SK-N-SH (cell line): ENCODE measurements at regions not wholly inside any gene's neighbourhood (a gene's known extent, or its start where the extent isn't known, plus 50 kb on each side); places are given as distances from the start of the nearest gene placed in this dataset.

ENCODE experiments used
- CTCF ChIA-PET: fragments of 300-600, 350-600 bp; formaldehyde crosslinking; extraction: SDS; loops from one replicate; lab custom pipeline; 2021; lab: Yijun Ruan, JAX
- POLR2A ChIA-PET: fragments of 350-600 bp; sonication (Branson Sonifier 250); formaldehyde crosslinking; extraction: SDS; loops from one replicate; lab custom pipeline; 2020; ENCODE audit warnings: antibody characterized with exemption, inconsistent platforms; lab: Yijun Ruan, JAX
- DNase-seq: peaks from one replicate; pipeline ENCODE4 v3.0.0; 2012
- H2AFZ ChIP-seq: fragments of 200-600 bp; sonication (generic); 2 replicates; pipeline ENCODE4 v1.8.1; 2016; ENCODE audit warnings: antibody characterized with exemption, mild to moderate bottlenecking, low read depth
- H3F3A ChIP-seq: fragments of 200-600 bp; sonication (generic); replicated peaks from 2 replicates; pipeline ENCODE3; 2016; ENCODE audit warnings: antibody characterized with exemption, mild to moderate bottlenecking; ENCODE audit not compliant: insufficient read depth
- H3K27ac ChIP-seq, 2 experiments: fragments of 200-500 bp in 1 of 2; fragments of 200-600 bp in 1 of 2; sonication (Bioruptor generic) in 1 of 2; sonication (generic), shearing (Covaris generic) in 1 of 2; 2 replicates each; pipeline versions ENCODE4 v1.5.1 to v1.6.1; 2014 to 2016; ENCODE audit warnings: low read depth in 2 of 2, inconsistent platforms in 1 of 2, low read length in 1 of 2, mild to moderate bottlenecking in 1 of 2, mixed read lengths in 1 of 2
- H3K27me3 ChIP-seq: fragments of 200-600 bp; sonication (generic), shearing (Covaris generic); 2 replicates; pipeline ENCODE4 v1.6.1; 2016; ENCODE audit warnings: mixed run types; ENCODE audit not compliant: insufficient read depth
- H3K36me3 ChIP-seq, 2 experiments: fragments of 200-500 bp in 1 of 2; fragments of 200-600 bp in 1 of 2; sonication (Bioruptor generic) in 1 of 2; sonication (generic) in 1 of 2; replicated peaks in 1 of 2; 2 replicates each; pipeline versions ENCODE3 to v1.5.1; 2014 to 2016; ENCODE audit warnings: low read length in 1 of 2, mild to moderate bottlenecking in 1 of 2; ENCODE audit not compliant: insufficient read depth in 2 of 2, control insufficient read depth in 1 of 2
- H3K4me1 ChIP-seq, 2 experiments: fragments of 200-500 bp in 1 of 2; fragments of 200-600 bp in 1 of 2; sonication (Bioruptor generic) in 1 of 2; sonication (generic), shearing (Covaris generic) in 1 of 2; 2 replicates each; pipeline versions ENCODE4 v1.5.1 to v1.6.1; 2014 to 2016; ENCODE audit warnings: low read depth in 1 of 2, low read length in 1 of 2, mixed run types in 1 of 2; ENCODE audit not compliant: insufficient read depth in 2 of 2, control insufficient read depth in 1 of 2
- H3K4me2 ChIP-seq: fragments of 200-600 bp; sonication (generic), shearing (Covaris generic); 2 replicates; pipeline ENCODE4 v1.6.1; 2017; ENCODE audit warnings: mixed run types
- H3K4me3 ChIP-seq, 2 experiments: fragments of 200-500 bp in 1 of 2; fragments of 200-600 bp in 1 of 2; sonication (Bioruptor generic) in 1 of 2; sonication (generic), shearing (Covaris generic) in 1 of 2; 2 replicates each; pipeline versions ENCODE4 v1.5.1 to v1.8.1; 2014 to 2016; ENCODE audit warnings: low read depth in 2 of 2, inconsistent platforms in 1 of 2, low read length in 1 of 2, mild to moderate bottlenecking in 1 of 2, mixed read lengths in 1 of 2, moderate library complexity in 1 of 2
- H3K79me2 ChIP-seq: fragments of 200-600 bp; sonication (generic); 2 replicates; pipeline ENCODE4 v1.8.1; 2017; ENCODE audit warnings: mild to moderate bottlenecking; ENCODE audit not compliant: insufficient read depth
- H3K9ac ChIP-seq: fragments of 200-600 bp; sonication (generic); 2 replicates; pipeline ENCODE4 v1.6.1; 2017; ENCODE audit warnings: mixed run types
- H3K9me2 ChIP-seq: fragments of 200-600 bp; sonication (generic); 2 replicates; pipeline ENCODE4 v1.6.1; 2017; ENCODE audit warnings: mixed run types
- H3K9me3 ChIP-seq: fragments of 200-600 bp; sonication (generic); 2 replicates; pipeline ENCODE4 v1.6.1; 2017; ENCODE audit warnings: mixed run types, mild to moderate bottlenecking, moderate library complexity
- H4K20me1 ChIP-seq: fragments of 200-600 bp; sonication (generic); 2 replicates; pipeline ENCODE4 v1.6.1; 2017; ENCODE audit warnings: mild to moderate bottlenecking, mixed run types; ENCODE audit not compliant: insufficient read depth
- CHD2 ChIP-seq: fragments of 150-350 bp; IDR thresholded peaks from 2 replicates; pipeline ENCODE4 v1.6.1; 2018; ENCODE audit warnings: low read length; ENCODE audit not compliant: partially characterized antibody
- ELF1 ChIP-seq: IDR thresholded peaks from 2 replicates; pipeline ENCODE4 v1.4.0; 2012
- EP300 ChIP-seq, 2 experiments: IDR thresholded peaks; 2 replicates each; pipeline versions ENCODE4 v1.4.0 to v1.6.1; 2012; ENCODE audit warnings: borderline replicate concordance in 1 of 2, low read depth in 1 of 2, low read length in 1 of 2
- EZH2phosphoT487 ChIP-seq: fragments of 200-600 bp; sonication (generic); IDR thresholded peaks from 2 replicates; pipeline ENCODE4 v1.6.1; 2017; ENCODE audit warnings: low read depth, mixed run types, mild to moderate bottlenecking, antibody characterized with exemption, moderate library complexity, borderline replicate concordance
- FOSL2 ChIP-seq: IDR thresholded peaks from 2 replicates; pipeline ENCODE4 v1.4.0; 2012; ENCODE audit warnings: low read depth, mild to moderate bottlenecking, moderate library complexity, borderline replicate concordance
- GATA2 ChIP-seq: sonication (generic); formaldehyde crosslinking; IDR thresholded peaks from 2 replicates; pipeline ENCODE4 v1.5.0; 2020; ENCODE audit warnings: mild to moderate bottlenecking, missing genetic modification reagents
- JUND ChIP-seq: IDR thresholded peaks from 2 replicates; pipeline ENCODE4 v1.4.0; 2012
- MEF2A ChIP-seq: IDR thresholded peaks from 2 replicates; pipeline ENCODE4 v1.4.0; 2012; ENCODE audit warnings: low read depth, borderline replicate concordance
- NRF1 ChIP-seq: IDR thresholded peaks from 2 replicates; pipeline ENCODE4 v1.6.1; 2012; ENCODE audit warnings: low read depth, mild to moderate bottlenecking, low read length
- REST ChIP-seq: IDR thresholded peaks from 2 replicates; pipeline ENCODE4 v1.6.1; 2012; ENCODE audit warnings: mild to moderate bottlenecking, low read depth, low read length, moderate library complexity
- RFX5 ChIP-seq: IDR thresholded peaks from 2 replicates; pipeline ENCODE4 v1.6.1; 2012; ENCODE audit warnings: mild to moderate bottlenecking, improper control_type of control experiment, low read length
- RXRA ChIP-seq: IDR thresholded peaks from 2 replicates; pipeline ENCODE4 v1.4.0; 2012; ENCODE audit warnings: low read depth, mild to moderate bottlenecking, borderline replicate concordance
- SIN3A ChIP-seq: IDR thresholded peaks from 2 replicates; pipeline ENCODE4 v1.6.1; 2012; ENCODE audit warnings: low read depth, mild to moderate bottlenecking, low read length, moderate library complexity, borderline replicate concordance
- SMC3 ChIP-seq: IDR thresholded peaks from 2 replicates; pipeline ENCODE4 v1.6.1; 2012; ENCODE audit warnings: low read depth, low read length, improper control_type of control experiment
- USF1 ChIP-seq: IDR thresholded peaks from 2 replicates; pipeline ENCODE4 v1.4.0; 2012; ENCODE audit warnings: low read depth, borderline replicate concordance
- YY1 ChIP-seq: IDR thresholded peaks from 2 replicates; pipeline ENCODE4 v1.4.0; 2012; ENCODE audit warnings: low read depth, mild to moderate bottlenecking
- ZBTB33 ChIP-seq: IDR thresholded peaks from 2 replicates; pipeline ENCODE4 v1.4.0; 2012; ENCODE audit warnings: low read depth, borderline replicate concordance
- WGBS: methylation state at CpG from one replicate; pipeline ENCODE4 v1.1.6; 2017; ENCODE audit warnings: low lambda C conversion rate; 5-methylcytosine and 5-hydroxymethylcytosine counted together

GRCh38 chr1:88169139-88169538, 514.9 kb upstream of the PKN2 start:
- POLR2A ChIA-PET, result no interaction called here
- Histone ChIP-seq H2AFZ (no peak overlapping the region), H3K9me3 (no peaks in the 10 kb centered on the region), H3K79me2 (no peaks in the 10 kb centered on the region), H3K4me3 (no peak overlapping the region), H3K36me3 (no peaks in the 10 kb centered on the region), H3K27ac (no peak overlapping the region), H3K27me3 (no peaks in the 10 kb centered on the region; the same call in 1 of the 2 replicates), H4K20me1 (no peaks in the 10 kb centered on the region), H3K4me1 (no peaks in the 10 kb centered on the region), H3K9ac (no peak overlapping the region), H3K9me2 (no peaks in the 10 kb centered on the region), H3F3A (no peaks in the 10 kb centered on the region), H3K4me2 (no peak overlapping the region)
- TF ChIP-seq EP300 (IDR thresholded peaks at IDR 0.05; ENCODE audit: borderline replicate concordance in 1 of 2, low read depth in 1 of 2, low read length in 1 of 2), result no peak
- no peak for TF ChIP-seq CHD2
- no peak for TF ChIP-seq MEF2A
- TF ChIP-seq YY1, result no peak
- no peak for TF ChIP-seq NRF1
- TF ChIP-seq ELF1, result no peak
- TF ChIP-seq REST, result no peak
- TF ChIP-seq JUND, result no peak
- TF ChIP-seq EZH2phosphoT487, result no peak
- TF ChIP-seq GATA2 (CRISPR knock-in tag), result no peak
- TF ChIP-seq RXRA, result no peak
- no peak for TF ChIP-seq RFX5
- no peak for TF ChIP-seq USF1
- TF ChIP-seq FOSL2, result no peak
- TF ChIP-seq SMC3, result no peak
- TF ChIP-seq SIN3A, result no peak
- no peak for TF ChIP-seq ZBTB33
- CTCF ChIA-PET, result interaction anchor here (0.6 to 3.4 kb wide), 2 partner anchors 11 to 17 kb away, joined by 3 to 20 read pairs; no protein-coding TSS in a partner anchor
- WGBS, result 33% methylated on average over 3 of the region's 3 CpGs
- no peak for DNase-seq
